MCF 10A (cell line): ENCODE measurements at regions not wholly inside any gene's neighbourhood (a gene's known extent, or its start where the extent isn't known, plus 50 kb on each side); places are given as distances from the start of the nearest gene placed in this dataset.

Experiments used
- BruUV-seq: library from RNA; stranded (reverse); fragments of 400-500 nt; replicated peaks from 2 replicates; lab custom pipeline; 2021; lab: Mats Ljungman, UMichigan
- CTCF ChIA-PET: fragments of 300-600 bp; sonication (Branson Sonifier 250); formaldehyde crosslinking; extraction: SDS; loops from one replicate; lab custom pipeline; 2021; ENCODE audit warnings: antibody characterized with exemption, inconsistent platforms; lab: Yijun Ruan, JAX
- POLR2A ChIA-PET: fragments of 300-600, 350-650 bp; sonication (Branson Sonifier 250); formaldehyde crosslinking; extraction: SDS; loops from one replicate; lab custom pipeline; 2020; ENCODE audit warnings: antibody characterized with exemption, inconsistent platforms; lab: Yijun Ruan, JAX
- DNase-seq: peaks from one replicate; pipeline ENCODE4 v3.0.0-alpha.2; 2018; ENCODE audit not compliant: unreplicated experiment
- H3K27ac Mint-ChIP-seq: one replicate; pipeline ENCODE4 v1.8.0; 2022; ENCODE audit warnings: mild to moderate bottlenecking, low read depth, mixed read lengths; ENCODE audit not compliant: unreplicated experiment
- H3K27me3 Mint-ChIP-seq: one replicate; pipeline ENCODE4 v1.8.0; 2022; ENCODE audit warnings: mixed read lengths; ENCODE audit not compliant: insufficient read depth, unreplicated experiment
- H3K36me3 Mint-ChIP-seq: one replicate; pipeline ENCODE4 v1.8.0; 2022; ENCODE audit warnings: mild to moderate bottlenecking, moderate library complexity, mixed read lengths; ENCODE audit not compliant: insufficient read depth, unreplicated experiment
- H3K4me1 Mint-ChIP-seq: one replicate; pipeline ENCODE4 v1.8.0; 2022; ENCODE audit warnings: mixed read lengths; ENCODE audit not compliant: insufficient read depth, unreplicated experiment
- H3K4me3 Mint-ChIP-seq: one replicate; pipeline ENCODE4 v1.8.0; 2022; ENCODE audit warnings: mild to moderate bottlenecking, moderate library complexity, mixed read lengths; ENCODE audit not compliant: unreplicated experiment
- H3K9me3 Mint-ChIP-seq: one replicate; pipeline ENCODE4 v1.8.0; 2022; ENCODE audit warnings: mixed read lengths; ENCODE audit not compliant: unreplicated experiment
- CTCF ChIP-seq: fragments of 200-600 bp; IDR thresholded peaks from one replicate; pipeline ENCODE4 v1.8.0; 2022; ENCODE audit warnings: antibody characterized with exemption, mild to moderate bottlenecking; ENCODE audit not compliant: unreplicated experiment
- intact Hi-C: fragments of 100-400 bp; cut with micrococcal nuclease; formaldehyde crosslinking; loops from 2 replicates; pipeline ENCODE4 v1.14.1; 2022

GRCh38 chr1:177858332-177858821, 111.5 kb downstream of the SEC16B start:
- BruUV-seq: no TSS peak
- Mint-ChIP-seq H3K27ac (no peak overlapping the region), H3K4me1 (no peaks in the 10 kb centered on the region), H3K9me3 (no peaks in the 10 kb centered on the region), H3K36me3 (no peaks in the 10 kb centered on the region), H3K4me3 (no peak overlapping the region), H3K27me3 (no peaks in the 10 kb centered on the region)
- DNase-seq: no peak
- POLR2A ChIA-PET: interaction anchor here (0.7 kb wide), 1 partner anchor 109 kb away, joined by 3 read pairs; no protein-coding TSS in a partner anchor
- CTCF ChIA-PET: no interaction called here
- intact Hi-C loops: no loop called here
- no peak for TF ChIP-seq CTCF

- no TSS peak for BruUV-seq
- ChIA-PET POLR2A (no interaction called here), CTCF (interaction anchor here (0.7 to 1.1 kb wide), 4 partner anchors 10 to 1167 kb away, joined by 3 to 4 read pairs (median 4); no protein-coding TSS in a partner anchor)
- Mint-ChIP-seq H3K27me3 (no peaks in the 10 kb centered on the region), H3K36me3 (no peaks in the 10 kb centered on the region), H3K27ac (no peak overlapping the region), H3K4me3 (no peak overlapping the region), H3K9me3 (no peaks in the 10 kb centered on the region), H3K4me1 (no peaks in the 10 kb centered on the region)
- intact Hi-C loops: no loop called here
- no peak for DNase-seq
- TF ChIP-seq CTCF: no peak
Measured at GRCh38 chr1:177857285-177857684, 112.6 kb downstream of the SEC16B start.

GRCh38 chr1:177854951-177855350, 114.9 kb downstream of the SEC16B start:
- BruUV-seq: no TSS peak
- TF ChIP-seq CTCF: no peak
- no peaks in the 10 kb centered on the region for H3K27me3 Mint-ChIP-seq
- H3K4me1 Mint-ChIP-seq: no peaks in the 10 kb centered on the region
- H3K4me3 Mint-ChIP-seq: no peak overlapping the region
- ChIA-PET CTCF (interaction anchor here (0.6 to 1.2 kb wide), 3 partner anchors 42 to 680 kb away, joined by 3 to 5 read pairs (median 3); no protein-coding TSS in a partner anchor), POLR2A (no interaction called here)
- intact Hi-C loops: no loop called here
- no peaks in the 10 kb centered on the region for H3K9me3 Mint-ChIP-seq
- no peaks in the 10 kb centered on the region for H3K36me3 Mint-ChIP-seq
- no peak for DNase-seq
- no peak overlapping the region for H3K27ac Mint-ChIP-seq

GRCh38 chr1:177849579-177850290, 120.1 kb downstream of the SEC16B start:
- Mint-ChIP-seq H3K27me3 (no peaks in the 10 kb centered on the region), H3K4me1 (peaks cover 14% of the 10 kb centered on the region), H3K4me3 (no peak overlapping the region), H3K36me3 (no peaks in the 10 kb centered on the region), H3K27ac (no peak overlapping the region), H3K9me3 (no peaks in the 10 kb centered on the region)
- no TSS peak for BruUV-seq
- no peak for DNase-seq
- intact Hi-C loops: no loop called here
- ChIA-PET POLR2A (interaction anchor here (0.6 kb wide), 1 partner anchor 1190 kb away, joined by 4 read pairs; no protein-coding TSS in a partner anchor), CTCF (interaction anchor here (0.6 to 1.5 kb wide), 4 partner anchors 15 to 1625 kb away, joined by 3 to 6 read pairs (median 4); no protein-coding TSS in a partner anchor)
- TF ChIP-seq CTCF: no peak
